HepG2 (cell line): ENCODE measurements at regions not wholly inside any gene's neighbourhood (a gene's known extent, or its start where the extent isn't known, plus 50 kb on each side); places are given as distances from the start of the nearest gene placed in this dataset.

Source experiments
- ATAC-seq: fragments of 200-7000 bp; cut with Tn5 transposase; 3 replicates; pipeline ENCODE4 v1.9.1; 2020; ENCODE audit warnings: mild to moderate bottlenecking, moderate library complexity
- BruUV-seq: library from RNA; stranded (reverse); fragments of 400-500 nt; replicated peaks from 2 replicates; lab custom pipeline; 2021; lab: Mats Ljungman, UMichigan
- CTCF ChIA-PET: fragments of 300-600 bp; formaldehyde crosslinking; extraction: SDS; loops from one replicate; lab custom pipeline; 2021; ENCODE audit warnings: low total read pairs, inconsistent platforms, low intra/inter-chr PET ratio; lab: Yijun Ruan, JAX
- POLR2A ChIA-PET: fragments of 350-600 bp; sonication (Branson Sonifier 250); formaldehyde crosslinking; loops from one replicate; lab custom pipeline; 2020; ENCODE audit warnings: antibody characterized with exemption, inconsistent platforms; lab: Yijun Ruan, JAX
- DNase-seq: peaks from one replicate; pipeline ENCODE4 v3.0.0-alpha.2; 2015; ENCODE audit warnings: low spot score
- FAIRE-seq: peaks from 3 replicates; lab custom pipeline; 2011; peaks lifted over from hg19 to GRCh38; lab: Jason Lieb, UNC
- H2AFZ ChIP-seq: one replicate; pipeline ENCODE4 v1.6.1; 2011; ENCODE audit warnings: low read length, inconsistent platforms
- H3K27ac ChIP-seq: fragments of 300-600 bp; 3 replicates; pipeline ENCODE4 v1.8.0; 2011; ENCODE audit warnings: mixed run types, mild to moderate bottlenecking, mixed read lengths, low read length, inconsistent platforms; ENCODE audit not compliant: insufficient read depth; ENCODE audit errors: extremely low read length
- H3K27me3 ChIP-seq, 2 experiments: fragments of 200-600 bp in 1 of 2; 2 replicates in 1 of 2; 3 replicates in 1 of 2; pipeline versions ENCODE4 v1.6.0 to v1.8.0; 2011; ENCODE audit warnings: low read length in 2 of 2, mild to moderate bottlenecking in 2 of 2, moderate library complexity in 2 of 2, inconsistent platforms in 1 of 2; ENCODE audit not compliant: insufficient read depth in 2 of 2, control insufficient read depth in 1 of 2
- H3K36me3 ChIP-seq, 2 experiments: fragments of 200-600 bp in 1 of 2; replicated peaks in 1 of 2; 2 replicates in 1 of 2; 3 replicates in 1 of 2; pipeline versions ENCODE4 v1.5.1 to v1.8.0; 2011; ENCODE audit warnings: low read length in 2 of 2, inconsistent platforms in 1 of 2; ENCODE audit not compliant: insufficient read depth in 2 of 2, control insufficient read depth in 1 of 2
- H3K4me1 ChIP-seq: 2 replicates; pipeline ENCODE4 v1.5.1; 2012; ENCODE audit warnings: low read length, inconsistent platforms; ENCODE audit not compliant: insufficient read depth
- H3K4me2 ChIP-seq: 2 replicates; pipeline ENCODE4 v1.6.0; 2011; ENCODE audit warnings: low read depth, low read length, inconsistent platforms
- H3K4me3 ChIP-seq, 3 experiments: fragments of 200-600 bp in 1 of 3; sonication (generic), shearing (Covaris generic) in 1 of 3; replicated peaks in 1 of 3; 2 replicates each; pipeline ENCODE4 v1.5.1; 2011 to 2016; ENCODE audit warnings: low read length in 3 of 3, inconsistent platforms in 2 of 3, low read depth in 2 of 3, mild to moderate bottlenecking in 2 of 3, control low read depth in 1 of 3, mixed read lengths in 1 of 3; ENCODE audit not compliant: insufficient read depth in 1 of 3
- H3K79me2 ChIP-seq: one replicate; pipeline ENCODE4 v1.6.1; 2011; ENCODE audit warnings: low read length, inconsistent platforms; ENCODE audit not compliant: insufficient read depth
- H3K9ac ChIP-seq: 2 replicates; pipeline ENCODE4 v1.6.0; 2011; ENCODE audit warnings: mild to moderate bottlenecking, low read depth, low read length, inconsistent platforms; ENCODE audit not compliant: insufficient read depth
- H3K9me3 ChIP-seq: 2 replicates; pipeline ENCODE4 v1.5.1; 2012; ENCODE audit warnings: mild to moderate bottlenecking, low read length
- H4K20me1 ChIP-seq: 2 replicates; pipeline ENCODE4 v1.6.0; 2011; ENCODE audit warnings: inconsistent platforms, mild to moderate bottlenecking, low read length, moderate library complexity; ENCODE audit not compliant: insufficient read depth
- IKZF1 ChIP-seq: fragments of 450-650 bp; IDR thresholded peaks from 2 replicates; pipeline ENCODE4 v1.7.1; 2016
- MBNL3 ChIP-seq: fragments of 250-450 bp; sonication (Bioruptor Pico); conservative IDR thresholded peaks from 2 replicates; pipeline ENCODE4 v1.8.0; 2022; ENCODE audit warnings: mild to moderate bottlenecking, inconsistent platforms
- MTF2 ChIP-seq: sonication (generic); formaldehyde crosslinking; IDR thresholded peaks from 2 replicates; pipeline ENCODE4 v1.5.0; 2020; ENCODE audit warnings: missing genetic modification reagents, borderline replicate concordance
- RCOR2 ChIP-seq: IDR thresholded peaks from 2 replicates; pipeline ENCODE4 v1.6.1; 2016; ENCODE audit warnings: missing biosample characterization, missing genetic modification reagents
- REPIN1 ChIP-seq: sonication (generic); formaldehyde crosslinking; IDR thresholded peaks from 2 replicates; pipeline ENCODE4 v1.8.0; 2022; ENCODE audit warnings: missing genetic modification reagents, low read depth, mild to moderate bottlenecking, borderline replicate concordance
- RXRA ChIP-seq: sonication (generic); formaldehyde crosslinking; IDR thresholded peaks from 2 replicates; pipeline ENCODE4 v1.5.1; 2020; ENCODE audit warnings: missing genetic modification reagents
- SNAI1 ChIP-seq: sonication (generic); formaldehyde crosslinking; IDR thresholded peaks from 2 replicates; pipeline ENCODE4 v1.5.0; 2020; ENCODE audit warnings: mild to moderate bottlenecking, missing genetic modification reagents, borderline replicate concordance
- ZNF274 ChIP-seq: sonication (generic); formaldehyde crosslinking; IDR thresholded peaks from 2 replicates; pipeline ENCODE4 v1.5.1; 2020; ENCODE audit warnings: mild to moderate bottlenecking, missing genetic modification reagents
- ZNF510 ChIP-seq: sonication (generic); formaldehyde crosslinking; IDR thresholded peaks from 2 replicates; pipeline ENCODE4 v1.4.0; 2020; ENCODE audit warnings: low read depth, mild to moderate bottlenecking, missing genetic modification reagents
- ZNF766 ChIP-seq: sonication (generic); formaldehyde crosslinking; IDR thresholded peaks from 2 replicates; pipeline ENCODE4 v1.5.0; 2020; ENCODE audit warnings: missing genetic modification reagents, borderline replicate concordance
- WGBS: methylation state at CpG from one replicate; pipeline ENCODE4 v1.1.6; 2017; ENCODE audit warnings: low lambda C conversion rate; 5-methylcytosine and 5-hydroxymethylcytosine counted together
- in situ Hi-C: cut with HindIII; loops from 2 replicates; pipeline ENCODE4 v1.10.0; 2017; ENCODE audit warnings: low pct_unique_long_range_greater_than_20kb; ENCODE audit not compliant: extremely low pct_ligation_motif_present
- intact Hi-C: fragments of 100-400 bp; cut with micrococcal nuclease; formaldehyde crosslinking; loops from one replicate; pipeline ENCODE4 v1.10.0; 2022; ENCODE audit not compliant: unreplicated experiment
- TF ChIP-seq, protein P1 (sequence below): IDR thresholded peaks from 2 replicates; pipeline ENCODE4 v1.6.1; 2016; ENCODE audit warnings: missing compliant biosample characterization, missing genetic modification reagents, borderline replicate concordance
- TF ChIP-seq, protein P2 (sequence below): sonication (generic); formaldehyde crosslinking; IDR thresholded peaks from 2 replicates; pipeline ENCODE4 v1.4.0; 2020; ENCODE audit warnings: missing genetic modification reagents, borderline replicate concordance
- TF ChIP-seq, protein P3 (sequence below): sonication (generic); formaldehyde crosslinking; IDR thresholded peaks from 2 replicates; pipeline ENCODE4 v1.4.0; 2020; ENCODE audit warnings: missing genetic modification reagents

DNA sequence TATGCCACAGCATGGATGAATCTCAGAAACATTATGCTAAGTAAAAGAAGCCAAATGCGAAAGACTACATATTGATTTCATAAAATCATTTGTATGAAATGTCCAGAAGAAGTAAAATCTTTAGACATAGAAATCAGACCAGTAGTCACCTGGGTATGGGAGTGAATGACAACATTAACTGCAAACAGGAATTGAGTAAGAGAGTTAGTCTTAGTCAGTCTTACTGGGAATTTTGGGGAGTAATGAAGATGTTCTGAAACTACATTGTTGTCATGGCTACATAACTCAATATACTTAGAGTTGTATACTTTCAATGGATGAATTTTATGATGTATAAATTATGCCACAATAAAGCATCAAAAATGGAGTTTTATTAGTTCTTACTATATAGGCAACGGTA is 107.8 kb upstream of the CHORDC1 start (continued):
- TF ChIP-seq ZNF510: no peak
- TF ChIP-seq ZNF274 (CRISPR knock-in tag): no peak
- TF ChIP-seq, protein P1, sequence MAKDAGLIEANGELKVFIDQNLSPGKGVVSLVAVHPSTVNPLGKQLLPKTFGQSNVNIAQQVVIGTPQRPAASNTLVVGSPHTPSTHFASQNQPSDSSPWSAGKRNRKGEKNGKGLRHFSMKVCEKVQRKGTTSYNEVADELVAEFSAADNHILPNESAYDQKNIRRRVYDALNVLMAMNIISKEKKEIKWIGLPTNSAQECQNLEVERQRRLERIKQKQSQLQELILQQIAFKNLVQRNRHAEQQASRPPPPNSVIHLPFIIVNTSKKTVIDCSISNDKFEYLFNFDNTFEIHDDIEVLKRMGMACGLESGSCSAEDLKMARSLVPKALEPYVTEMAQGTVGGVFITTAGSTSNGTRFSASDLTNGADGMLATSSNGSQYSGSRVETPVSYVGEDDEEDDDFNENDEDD (CRISPR knock-in tag): no peak
- TF ChIP-seq, all 625 proteins: peak for 0

DNA sequence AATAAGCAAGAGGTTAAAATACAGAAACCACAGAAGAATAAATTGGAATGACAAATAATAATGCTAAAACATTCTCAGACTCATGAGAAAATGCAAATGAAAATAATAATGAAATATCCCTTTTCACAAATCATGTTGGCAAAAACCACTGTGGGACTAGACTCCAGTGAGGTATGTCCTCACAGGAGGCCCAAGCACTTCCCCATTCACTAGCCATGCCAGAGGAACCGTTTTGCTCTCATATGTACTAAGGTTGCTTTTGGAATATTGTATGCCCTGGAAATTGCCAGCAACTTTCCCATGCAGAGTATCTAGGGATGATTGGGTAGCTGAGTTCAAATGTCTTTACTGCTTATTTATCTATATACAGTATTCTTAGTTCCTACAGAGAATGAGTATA is 106.2 kb upstream of the CHORDC1 start:
- intact Hi-C loops: no loop called here
- ChIA-PET CTCF (no interaction called here), POLR2A (no interaction called here)
- H3K79me2 ChIP-seq: no peaks in the 10 kb centered on the region
- TF ChIP-seq RCOR2 (CRISPR knock-in tag): no peak
- FAIRE-seq: no peak
- H3K9me3 ChIP-seq: no peaks in the 10 kb centered on the region
- no TSS peak for BruUV-seq
- no peaks in the 10 kb centered on the region for H3K27me3 ChIP-seq
- H4K20me1 ChIP-seq: no peaks in the 10 kb centered on the region
- H2AFZ ChIP-seq: no peak overlapping the region
- DNase-seq: no peak
- H3K4me3 ChIP-seq: no peak overlapping the region
- H3K9ac ChIP-seq: no peak overlapping the region
- no peak overlapping the region for H3K27ac ChIP-seq
- no peaks in the 10 kb centered on the region for H3K36me3 ChIP-seq
- no peak for ATAC-seq
- H3K4me1 ChIP-seq: no peaks in the 10 kb centered on the region
- no peak overlapping the region for H3K4me2 ChIP-seq
- 27% methylated on average over 1 of the region's 1 CpG for WGBS
- in situ Hi-C loops: no loop called here

DNA sequence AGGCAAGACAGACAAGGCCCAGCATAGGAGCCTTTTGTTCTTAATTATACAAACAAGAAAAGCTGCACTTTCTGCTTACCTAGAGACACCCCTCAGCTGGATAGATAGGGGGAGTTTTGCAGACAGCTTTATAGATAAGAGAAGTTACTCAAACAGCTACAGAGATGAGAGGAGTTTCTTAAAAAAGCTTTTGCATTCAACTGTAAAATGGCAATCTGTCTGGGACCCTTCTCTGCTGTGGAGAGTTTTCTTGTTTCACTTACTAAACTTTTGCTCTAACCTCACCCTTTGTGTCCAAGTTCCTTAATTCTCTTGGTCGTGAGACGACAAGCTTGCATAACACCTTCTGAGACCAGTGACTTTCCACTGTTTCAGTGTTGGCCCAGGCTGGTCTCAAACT is 103.8 kb upstream of the CHORDC1 start:
- no peak overlapping the region for H3K9ac ChIP-seq
- no peaks in the 10 kb centered on the region for H3K27me3 ChIP-seq
- H3K36me3 ChIP-seq: no peaks in the 10 kb centered on the region
- H3K4me1 ChIP-seq: no peaks in the 10 kb centered on the region
- CTCF ChIA-PET: no interaction called here
- 35% methylated on average over 2 of the region's 2 CpGs for WGBS
- H2AFZ ChIP-seq: no peak overlapping the region
- in situ Hi-C loops: no loop called here
- no peak for ATAC-seq
- no peak overlapping the region for H3K4me3 ChIP-seq
- no peak for DNase-seq
- intact Hi-C loops: no loop called here
- no peak overlapping the region for H3K27ac ChIP-seq
- no peaks in the 10 kb centered on the region for H3K9me3 ChIP-seq
- no TSS peak for BruUV-seq
- H4K20me1 ChIP-seq: no peaks in the 10 kb centered on the region
- H3K4me2 ChIP-seq: no peak overlapping the region
- H3K79me2 ChIP-seq: no peaks in the 10 kb centered on the region
- POLR2A ChIA-PET: no interaction called here
- no peak for FAIRE-seq
- TF ChIP-seq ZNF766 (no peak), RXRA (no peak), IKZF1 (no peak), SNAI1 (CRISPR knock-in tag) (no peak), REPIN1 (CRISPR knock-in tag) (no peak), MTF2 (no peak), MBNL3 (CRISPR knock-in tag) (no peak)
- TF ChIP-seq, protein P2, sequence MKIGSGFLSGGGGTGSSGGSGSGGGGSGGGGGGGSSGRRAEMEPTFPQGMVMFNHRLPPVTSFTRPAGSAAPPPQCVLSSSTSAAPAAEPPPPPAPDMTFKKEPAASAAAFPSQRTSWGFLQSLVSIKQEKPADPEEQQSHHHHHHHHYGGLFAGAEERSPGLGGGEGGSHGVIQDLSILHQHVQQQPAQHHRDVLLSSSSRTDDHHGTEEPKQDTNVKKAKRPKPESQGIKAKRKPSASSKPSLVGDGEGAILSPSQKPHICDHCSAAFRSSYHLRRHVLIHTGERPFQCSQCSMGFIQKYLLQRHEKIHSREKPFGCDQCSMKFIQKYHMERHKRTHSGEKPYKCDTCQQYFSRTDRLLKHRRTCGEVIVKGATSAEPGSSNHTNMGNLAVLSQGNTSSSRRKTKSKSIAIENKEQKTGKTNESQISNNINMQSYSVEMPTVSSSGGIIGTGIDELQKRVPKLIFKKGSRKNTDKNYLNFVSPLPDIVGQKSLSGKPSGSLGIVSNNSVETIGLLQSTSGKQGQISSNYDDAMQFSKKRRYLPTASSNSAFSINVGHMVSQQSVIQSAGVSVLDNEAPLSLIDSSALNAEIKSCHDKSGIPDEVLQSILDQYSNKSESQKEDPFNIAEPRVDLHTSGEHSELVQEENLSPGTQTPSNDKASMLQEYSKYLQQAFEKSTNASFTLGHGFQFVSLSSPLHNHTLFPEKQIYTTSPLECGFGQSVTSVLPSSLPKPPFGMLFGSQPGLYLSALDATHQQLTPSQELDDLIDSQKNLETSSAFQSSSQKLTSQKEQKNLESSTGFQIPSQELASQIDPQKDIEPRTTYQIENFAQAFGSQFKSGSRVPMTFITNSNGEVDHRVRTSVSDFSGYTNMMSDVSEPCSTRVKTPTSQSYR: no peak
- TF ChIP-seq, protein P3, sequence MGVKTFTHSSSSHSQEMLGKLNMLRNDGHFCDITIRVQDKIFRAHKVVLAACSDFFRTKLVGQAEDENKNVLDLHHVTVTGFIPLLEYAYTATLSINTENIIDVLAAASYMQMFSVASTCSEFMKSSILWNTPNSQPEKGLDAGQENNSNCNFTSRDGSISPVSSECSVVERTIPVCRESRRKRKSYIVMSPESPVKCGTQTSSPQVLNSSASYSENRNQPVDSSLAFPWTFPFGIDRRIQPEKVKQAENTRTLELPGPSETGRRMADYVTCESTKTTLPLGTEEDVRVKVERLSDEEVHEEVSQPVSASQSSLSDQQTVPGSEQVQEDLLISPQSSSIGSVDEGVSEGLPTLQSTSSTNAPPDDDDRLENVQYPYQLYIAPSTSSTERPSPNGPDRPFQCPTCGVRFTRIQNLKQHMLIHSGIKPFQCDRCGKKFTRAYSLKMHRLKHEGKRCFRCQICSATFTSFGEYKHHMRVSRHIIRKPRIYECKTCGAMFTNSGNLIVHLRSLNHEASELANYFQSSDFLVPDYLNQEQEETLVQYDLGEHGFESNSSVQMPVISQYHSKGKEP: no peak
